HG02840 (cell line): ENCODE measurements at regions not wholly inside any gene's neighbourhood (a gene's known extent, or its start where the extent isn't known, plus 50 kb on each side); places are given as distances from the start of the nearest gene placed in this dataset.

ENCODE experiments used
- ATAC-seq: cut with Tn5 transposase; IDR thresholded peaks from one replicate; pipeline ENCODE4 v1.9.1; 2021; ENCODE audit warnings: mild to moderate bottlenecking, moderate library complexity, moderate number of reproducible peaks; ENCODE audit not compliant: unreplicated experiment, low FRiP score

DNA sequence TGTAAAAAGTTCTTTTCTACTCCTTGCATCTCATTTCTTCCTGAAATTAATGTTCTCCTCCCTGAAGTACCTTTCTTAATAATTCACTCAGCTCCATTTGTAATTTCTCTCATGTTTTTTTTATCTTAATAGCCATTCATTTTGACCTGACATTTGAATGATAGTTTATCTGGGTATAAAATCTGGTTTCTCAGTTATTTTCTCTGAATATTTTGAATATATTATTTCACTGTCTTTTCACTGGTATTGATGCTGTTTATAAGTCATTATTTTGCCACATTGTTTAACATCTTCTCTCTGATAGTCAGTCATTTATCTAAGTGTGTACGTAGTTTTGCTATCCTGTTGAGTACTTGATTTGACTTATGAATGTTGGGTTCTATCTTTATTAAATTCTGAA is 68.8 kb upstream of the ARHGAP18 start:
- ATAC-seq: no peak

DNA sequence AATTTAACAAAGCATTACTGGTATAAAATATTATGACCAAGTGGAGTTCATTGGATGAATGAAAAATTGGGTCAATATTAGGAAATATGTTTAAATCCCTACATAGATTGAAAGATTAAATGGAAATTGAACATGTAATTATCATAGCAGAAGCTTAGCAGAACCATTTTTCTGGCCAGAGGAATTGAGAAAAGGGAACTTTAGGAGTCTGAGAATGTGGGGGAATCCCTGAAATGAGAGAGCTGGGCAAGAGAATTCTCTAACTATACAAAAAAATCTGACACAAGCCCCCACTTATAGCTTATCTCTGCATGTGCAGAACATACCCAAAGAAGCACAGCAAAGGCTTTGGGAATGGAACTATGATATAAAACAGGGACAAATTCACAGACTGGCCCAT is 67.4 kb upstream of the ARHGAP18 start:
- ATAC-seq: no peak

DNA sequence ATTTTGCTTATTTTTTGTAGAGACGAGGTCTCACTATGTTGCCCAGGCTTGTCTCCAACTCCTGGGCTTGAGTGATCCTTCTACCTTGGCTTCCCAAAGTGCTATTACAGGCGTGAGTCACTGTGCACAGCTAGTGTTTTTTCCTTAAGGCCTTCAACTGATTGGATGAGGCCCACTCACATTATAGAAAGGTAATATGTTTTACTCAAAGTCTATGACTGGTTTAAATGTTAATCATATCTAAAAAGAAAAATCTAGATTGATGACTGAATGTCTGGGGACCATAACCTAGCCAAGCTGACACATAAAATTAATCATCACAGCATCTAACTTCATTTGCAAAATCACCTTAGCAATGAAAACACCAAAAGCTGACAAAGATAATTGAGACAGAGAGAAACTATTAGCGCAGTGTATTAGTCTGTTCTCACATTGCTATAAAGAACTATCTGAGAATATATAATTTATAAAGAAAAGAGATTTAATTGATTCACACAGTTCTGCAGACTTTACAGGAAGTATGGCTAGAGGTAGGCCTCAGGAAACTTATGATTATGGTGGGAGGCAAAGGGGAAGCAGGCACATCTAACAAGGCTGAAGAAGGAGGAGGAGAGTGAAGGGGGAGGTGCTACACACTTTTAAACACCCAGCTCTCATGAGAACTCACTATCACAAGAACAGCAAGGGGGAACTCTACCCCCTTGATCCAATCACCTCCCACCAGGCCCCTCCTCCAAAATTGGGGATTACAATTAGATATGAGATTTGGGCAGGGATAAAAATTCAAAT is 66.8 kb upstream of the ARHGAP18 start:
- ATAC-seq: no peak

DNA sequence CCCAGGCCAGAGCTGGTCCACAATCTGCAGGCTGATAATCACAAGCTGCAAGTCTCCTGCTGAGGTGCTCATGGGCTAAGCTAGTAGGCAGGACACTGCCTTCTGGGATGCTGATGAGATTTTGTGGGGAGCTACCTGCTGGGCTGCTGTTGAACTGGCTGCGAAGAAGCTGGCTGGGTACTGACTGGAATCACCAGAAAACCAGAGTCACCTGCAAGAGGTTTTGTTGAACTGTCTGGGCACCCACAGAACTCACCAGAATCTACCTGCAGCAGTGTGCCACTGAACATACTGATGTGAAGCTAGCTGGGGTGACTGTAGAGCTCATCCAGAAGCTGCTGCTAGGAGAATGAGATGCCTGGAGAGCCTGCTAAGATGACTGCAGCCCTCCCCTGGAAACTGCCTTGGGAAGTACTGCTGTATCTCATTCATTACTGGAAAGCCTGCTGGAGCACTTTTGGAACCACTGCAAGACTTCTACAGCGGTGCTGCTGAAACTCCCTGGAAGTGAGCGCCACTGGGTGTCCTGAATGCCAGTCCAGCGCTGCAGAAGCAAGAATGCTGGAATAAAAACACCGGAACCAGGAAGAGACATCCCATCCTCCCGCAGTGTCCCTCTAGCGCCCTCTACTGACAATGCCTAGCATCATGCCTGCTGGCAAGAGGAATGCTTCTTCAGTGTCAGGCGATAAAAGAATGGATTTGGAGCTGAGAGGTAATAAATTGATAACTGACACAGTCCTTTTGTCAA is 64.9 kb upstream of the ARHGAP18 start:
- ATAC-seq: no peak

DNA sequence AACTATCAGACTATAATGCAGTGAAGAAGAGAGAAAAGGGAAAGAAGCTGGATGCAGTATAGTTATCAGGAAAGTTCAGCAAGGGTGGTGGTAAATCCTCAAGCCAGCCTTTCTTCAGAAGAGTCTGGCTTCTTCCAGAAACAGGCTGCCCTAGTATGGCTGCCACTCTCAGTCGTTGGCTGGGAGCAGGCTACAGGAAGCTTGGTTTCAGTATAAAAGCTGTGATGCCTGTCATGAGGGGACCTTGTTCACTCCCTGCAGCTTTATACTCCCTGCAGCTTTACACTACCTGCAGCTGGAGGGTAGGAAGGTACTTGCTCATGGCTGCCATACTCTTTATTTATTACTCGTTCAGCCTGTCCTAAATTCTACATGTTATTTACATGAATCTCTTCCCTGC is 63.3 kb upstream of the ARHGAP18 start:
- no peak for ATAC-seq

DNA sequence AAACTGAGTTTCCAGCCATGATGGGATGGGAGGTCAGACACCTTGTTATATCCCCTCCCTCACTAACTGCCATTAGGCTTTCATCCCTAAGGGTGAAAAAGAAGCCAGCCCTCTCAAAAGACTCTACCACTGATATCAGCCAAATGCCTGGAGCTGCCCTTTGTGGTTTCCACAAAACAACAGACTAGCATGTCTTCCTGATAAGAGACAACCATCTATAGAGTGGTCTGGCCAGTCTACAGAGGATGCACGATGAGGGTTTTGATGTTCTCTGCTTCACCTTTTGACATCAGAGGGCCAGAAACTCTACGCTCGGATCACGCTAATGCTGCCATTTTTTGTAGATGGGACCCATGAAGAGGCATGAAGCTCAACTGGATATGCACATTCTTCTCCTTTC is 61.7 kb upstream of the ARHGAP18 start:
- ATAC-seq: no peak

DNA sequence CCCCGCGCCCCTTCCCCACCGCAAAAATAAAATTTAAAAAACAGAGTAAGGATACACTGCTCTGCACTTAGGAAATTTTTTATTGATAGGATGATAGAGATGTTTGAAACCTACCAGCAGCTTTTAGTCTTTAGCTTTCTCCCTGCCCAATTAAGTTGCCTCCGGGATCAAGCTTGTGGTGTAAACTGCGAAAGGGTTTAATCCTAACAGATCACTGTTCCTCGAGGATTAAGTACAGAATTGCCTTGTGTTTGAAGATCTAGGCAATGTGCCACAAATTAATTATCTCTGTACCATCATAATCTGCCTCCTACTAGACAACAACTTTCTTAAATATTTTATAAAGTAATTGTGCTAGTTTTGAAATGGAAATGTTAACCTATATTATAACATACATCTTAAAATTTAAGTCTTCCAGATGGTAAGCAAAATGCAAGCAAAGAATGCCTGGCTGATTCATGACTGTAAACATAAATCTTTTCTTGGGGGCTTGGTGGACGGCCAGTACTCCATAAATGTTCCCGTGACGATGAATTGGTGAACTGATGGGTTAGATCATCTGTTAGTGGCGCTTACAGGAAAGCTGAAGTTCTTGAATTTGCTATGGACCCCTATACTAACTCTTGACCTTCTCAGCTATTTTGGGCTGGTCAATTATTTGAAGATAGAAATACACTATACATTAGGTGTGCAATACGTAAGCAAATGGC is 58.0 kb upstream of the ARHGAP18 start:
- ATAC-seq: no peak

DNA sequence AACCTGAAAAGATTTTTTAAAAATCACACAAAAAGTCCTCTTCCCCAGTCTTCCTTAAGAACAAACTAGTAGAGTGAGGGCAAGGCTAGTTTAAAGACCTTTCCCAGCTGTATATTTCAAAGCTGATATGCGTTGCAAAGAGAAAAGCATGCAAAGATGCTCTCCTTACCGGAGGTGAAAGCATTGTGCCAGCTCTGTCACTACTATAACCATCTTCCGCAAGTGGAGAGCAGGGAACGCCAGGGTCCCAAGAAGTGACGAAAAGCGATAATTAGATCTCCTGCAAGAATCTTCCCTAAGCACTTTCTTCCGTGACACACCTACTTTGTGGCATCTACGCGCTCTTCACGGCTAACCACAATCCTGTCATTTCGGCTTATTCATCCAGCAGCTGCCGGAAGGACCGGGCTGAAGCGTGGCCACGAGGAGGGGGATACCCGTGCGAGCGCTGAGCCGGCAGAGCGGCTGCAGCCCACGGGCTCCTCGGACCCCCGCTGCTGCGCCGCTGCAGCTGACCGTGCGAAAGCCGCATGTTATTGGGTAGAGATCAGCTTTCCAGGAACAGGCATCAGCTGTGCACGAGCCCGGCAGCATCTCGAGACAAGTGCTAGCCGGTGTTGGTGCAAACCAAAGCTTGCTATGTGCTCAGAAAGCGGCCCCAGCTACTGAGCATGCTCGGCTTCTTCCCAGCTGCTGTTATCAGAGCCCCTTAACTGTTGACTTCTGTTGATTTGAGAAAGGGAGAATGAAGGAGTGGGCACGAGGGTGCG is 57.2 kb upstream of the ARHGAP18 start:
- ATAC-seq: peak; percentile 73

DNA sequence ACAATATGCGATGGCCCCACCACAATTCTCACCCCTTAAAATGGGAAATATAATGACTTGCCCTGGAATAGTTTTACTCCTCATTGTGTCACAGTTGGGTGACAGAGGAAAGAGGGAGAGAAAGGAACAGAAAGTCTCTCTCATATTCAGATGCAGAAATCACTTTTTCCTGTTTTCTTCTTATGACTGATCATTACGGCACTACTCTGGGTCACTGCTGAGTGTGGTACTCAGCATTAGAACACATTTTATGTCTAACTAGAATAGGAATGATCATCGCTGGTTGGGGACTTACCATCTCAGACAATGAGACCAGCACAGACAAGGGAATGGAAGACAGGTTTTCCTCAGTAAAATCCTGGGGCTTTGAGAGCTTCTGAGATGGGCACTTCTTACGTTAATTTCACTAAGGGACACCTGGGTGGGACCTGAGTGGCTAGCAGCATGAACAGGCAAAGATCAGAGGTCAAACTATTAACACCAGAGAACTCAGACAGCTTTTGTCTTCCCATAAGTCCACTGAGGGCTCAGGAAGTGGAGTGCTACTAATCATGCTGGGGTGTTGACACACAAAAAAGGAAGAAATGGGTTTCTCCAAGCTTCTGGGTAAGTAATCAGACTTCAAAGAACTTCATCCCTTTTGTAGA is 54.9 kb upstream of the ARHGAP18 start:
- no peak for ATAC-seq

DNA sequence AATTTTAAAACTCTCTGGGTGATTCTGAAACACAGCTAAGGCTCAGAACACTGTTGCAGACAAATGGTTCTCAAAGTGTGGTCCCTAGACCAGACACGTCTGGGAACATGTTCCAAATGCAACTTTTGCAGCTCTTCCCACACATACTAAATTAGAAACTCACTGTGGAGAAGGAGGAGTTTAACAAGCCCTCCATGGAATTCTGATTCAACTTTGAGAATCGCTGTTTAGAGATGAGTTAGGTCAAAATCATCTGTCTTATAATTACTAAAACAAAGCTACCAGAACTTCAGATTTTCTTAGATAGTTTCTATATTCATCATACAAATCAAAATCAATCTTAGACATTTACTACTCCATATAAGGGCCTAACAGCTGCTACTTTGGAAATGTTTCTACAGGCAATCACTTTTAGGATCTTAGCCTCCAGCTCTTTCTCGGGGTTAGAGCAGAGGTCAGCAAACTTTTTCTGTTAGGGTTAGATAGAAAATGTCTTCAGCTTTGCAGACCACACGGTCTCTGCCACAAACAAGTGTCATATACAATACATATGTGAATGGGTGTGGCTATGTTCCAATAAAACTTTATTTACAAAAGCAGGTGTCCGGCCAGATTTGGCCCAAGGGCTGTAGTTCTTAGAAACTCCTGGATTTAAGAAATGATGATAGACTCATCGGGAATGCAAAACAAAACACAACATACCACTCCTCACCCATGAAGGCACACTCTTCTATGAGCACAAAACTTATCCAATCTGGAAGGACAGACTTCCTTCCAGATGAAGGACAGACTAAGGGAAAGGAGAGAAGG is 50.0 kb upstream of the ARHGAP18 start:
- no peak for ATAC-seq
